Esophagus mucosa (tissue), 1 donor: ENCODE measurements at regions not wholly inside any gene's neighbourhood (a gene's known extent, or its start where the extent isn't known, plus 50 kb on each side); places are given as distances from the start of the nearest gene placed in this dataset.
A peak's percentile ranks its signal among the peaks of the same experiment; 100 is the strongest.

Experiments
- ATAC-seq: fragments of 200-7000 bp; cut with Tn5 transposase; one replicate; pipeline ENCODE4 v1.9.1; 2020
- donor health status: DM: yes; HTN: yes; CAD: no.

- peak; percentile 75 for ATAC-seq
Observed at GRCh38 chr12:75720812-75721641, 209.6 kb upstream of the KRR1 start.

DNA sequence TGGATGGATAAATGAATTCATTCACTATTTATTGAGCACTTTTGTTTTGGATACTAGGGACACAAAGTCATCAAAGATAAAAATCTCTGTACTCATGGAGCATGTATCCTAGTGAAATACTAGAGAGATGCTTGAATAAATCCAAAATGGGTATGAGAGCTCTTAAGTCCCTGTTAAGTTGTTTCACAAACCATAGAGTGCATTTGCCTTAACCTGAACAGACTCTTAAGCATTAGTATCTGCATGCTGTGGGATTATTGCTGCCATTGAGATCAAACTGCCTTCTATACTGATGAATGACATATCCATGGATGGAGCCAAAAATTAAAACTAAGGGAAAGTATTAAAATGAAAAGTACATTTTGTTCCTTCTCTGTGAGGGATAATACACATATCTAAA, 206.5 kb upstream of the KRR1 start:
- no peak for ATAC-seq

GRCh38 chr12:75716291-75717025, 205.0 kb upstream of the KRR1 start:
- ATAC-seq, result no peak

GRCh38 chr12:75715682-75716081, 204.3 kb upstream of the KRR1 start:
- ATAC-seq, result no peak

DNA sequence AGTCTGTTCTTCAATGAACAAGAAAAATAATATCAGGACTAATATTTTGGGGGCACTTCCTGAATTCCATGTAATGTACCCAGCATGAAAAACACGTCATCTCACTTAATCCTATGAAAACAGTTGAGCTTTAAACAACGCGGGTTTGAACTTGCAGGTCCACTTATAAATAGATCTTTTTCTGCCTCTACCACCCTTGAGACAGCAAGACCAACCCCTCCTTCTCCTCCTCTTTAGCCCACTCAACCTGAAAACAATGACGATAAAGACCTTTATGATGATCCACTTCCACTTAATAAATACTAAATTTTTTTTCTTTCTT, 203.9 kb upstream of the KRR1 start:
- peak; percentile 40 for ATAC-seq

DNA sequence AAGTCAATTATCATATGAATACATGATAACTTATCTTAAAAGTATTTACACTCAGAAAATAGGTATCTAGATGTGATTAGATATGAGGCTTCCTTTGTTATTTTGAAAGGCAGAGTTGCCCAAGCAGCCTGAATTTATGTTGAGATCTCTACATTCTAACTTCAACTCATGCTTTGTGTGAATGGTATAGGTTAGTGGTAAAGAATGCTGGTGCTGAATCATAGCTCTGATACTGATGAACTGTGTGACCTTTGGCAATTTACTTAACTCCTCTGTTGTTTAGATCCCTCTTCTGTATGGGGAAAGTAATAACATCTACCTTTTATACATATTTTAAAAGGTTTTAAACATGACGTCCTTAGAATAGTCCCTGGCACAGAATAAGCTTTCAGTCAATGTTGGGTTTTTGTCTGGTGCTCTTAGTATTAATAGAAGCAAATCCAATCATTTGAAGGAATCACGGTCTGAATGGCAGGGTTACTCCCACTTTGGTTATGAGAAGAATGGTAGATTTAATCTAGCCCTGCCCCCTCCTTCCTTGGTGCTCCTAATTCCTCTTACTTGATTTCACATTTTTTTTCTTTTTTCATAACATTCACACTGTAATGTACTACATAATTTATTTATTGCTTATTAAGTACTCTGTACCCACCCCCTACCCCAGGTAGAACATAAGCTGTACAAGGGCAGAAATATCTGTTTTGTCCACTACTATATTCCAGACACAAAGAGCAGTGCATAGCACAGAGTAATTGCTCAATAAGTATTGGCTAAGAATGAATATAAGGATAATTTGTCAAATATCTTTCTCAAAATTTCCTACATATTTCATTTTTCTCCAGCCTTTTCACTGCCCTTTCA, 203.3 kb upstream of the KRR1 start:
- peak; percentile 63 for ATAC-seq

DNA sequence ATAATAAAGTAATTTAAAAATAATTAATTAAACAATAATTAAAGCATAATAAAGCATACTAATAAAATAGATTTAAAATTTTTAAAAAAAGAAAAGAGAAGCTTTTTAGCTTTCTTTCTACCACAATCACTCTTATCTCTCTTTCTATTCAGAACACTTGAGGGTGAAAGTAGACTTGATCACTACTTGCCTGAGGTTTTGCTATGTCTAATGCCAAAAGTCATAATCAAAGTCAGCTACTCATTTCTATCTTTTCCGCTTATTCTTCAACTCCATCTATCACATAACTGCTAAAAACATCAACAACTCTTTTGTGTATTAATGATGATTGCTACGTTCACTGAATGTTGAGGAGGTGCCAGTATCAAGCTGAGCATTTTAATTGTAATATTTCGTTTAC, 202.0 kb upstream of the KRR1 start:
- ATAC-seq, result no peak

DNA sequence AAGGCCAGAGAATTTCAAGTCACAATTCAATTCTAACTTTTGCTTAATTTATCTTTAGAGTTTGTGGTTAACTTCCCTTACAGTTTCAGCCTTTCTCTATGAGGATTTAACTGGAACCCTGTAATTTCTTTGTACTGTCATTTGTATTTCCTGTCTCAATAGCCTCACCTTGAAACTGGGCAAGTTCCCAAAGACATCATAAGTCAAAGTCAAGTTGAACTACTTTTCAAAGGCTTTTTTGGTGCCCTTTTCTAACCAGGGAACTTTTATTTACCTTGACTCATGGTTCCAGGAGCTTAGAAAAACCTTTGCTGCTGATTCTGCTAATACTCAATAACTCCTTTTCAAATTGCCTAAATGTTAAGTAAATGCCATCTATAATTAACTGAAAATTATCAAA, 200.8 kb upstream of the KRR1 start:
- peak; percentile 78 for ATAC-seq

GRCh38 chr12:75711271-75711670, 199.9 kb upstream of the KRR1 start:
- no peak for ATAC-seq

DNA sequence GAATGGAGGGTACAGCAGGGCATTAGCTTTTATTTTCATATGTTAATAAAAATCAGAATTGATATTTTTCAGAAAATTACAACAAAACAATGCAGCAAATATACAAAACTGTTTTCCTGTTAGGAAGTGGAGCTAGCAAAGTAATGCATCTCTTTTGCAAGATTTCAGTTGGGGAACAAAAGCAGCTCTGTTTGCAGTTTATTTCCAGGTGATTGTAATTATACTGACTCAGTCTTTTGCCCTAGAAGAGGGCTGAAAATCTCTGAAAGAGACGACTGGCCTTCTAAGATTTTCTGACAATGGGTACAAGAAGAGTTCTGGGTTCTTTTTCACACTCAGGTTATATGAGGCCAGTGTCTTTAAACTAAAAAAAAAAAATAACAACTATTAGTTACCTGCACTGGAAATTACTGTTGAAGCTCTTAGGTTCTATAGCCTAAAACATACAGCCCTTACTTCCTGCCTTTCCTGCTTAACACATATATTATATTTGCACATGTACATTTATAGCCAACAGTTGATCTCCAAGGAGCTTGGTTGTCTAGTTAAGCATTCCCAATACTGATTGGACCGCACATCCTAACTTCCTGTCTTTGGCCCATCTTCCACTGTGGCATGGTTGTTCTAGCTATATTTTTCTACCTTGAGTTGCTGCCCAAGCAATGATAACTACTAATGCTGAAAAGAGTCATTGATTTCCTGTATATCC, 199.1 kb upstream of the KRR1 start:
- no peak for ATAC-seq

DNA sequence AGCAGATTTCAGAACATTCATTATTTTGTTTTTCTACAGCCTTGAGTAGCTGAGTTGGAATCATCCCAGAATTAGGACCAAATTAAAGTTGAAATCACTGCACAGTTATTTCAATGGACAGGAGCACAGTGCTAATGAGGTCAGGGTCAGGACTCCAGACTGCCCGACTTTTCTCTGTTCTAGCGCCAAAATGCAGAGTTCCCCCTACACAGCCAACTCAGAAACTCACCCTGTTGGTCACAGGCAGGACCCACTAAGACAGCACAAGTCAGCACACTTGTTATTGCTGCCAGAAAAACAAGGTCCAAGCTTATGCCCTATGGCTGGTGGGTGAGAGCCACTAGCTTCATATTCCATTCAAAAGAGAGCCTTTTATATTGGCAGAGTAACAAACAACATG, 198.1 kb upstream of the KRR1 start:
- no peak for ATAC-seq

GRCh38 chr12:75708802-75709201, 197.4 kb upstream of the KRR1 start:
- ATAC-seq, result no peak

DNA sequence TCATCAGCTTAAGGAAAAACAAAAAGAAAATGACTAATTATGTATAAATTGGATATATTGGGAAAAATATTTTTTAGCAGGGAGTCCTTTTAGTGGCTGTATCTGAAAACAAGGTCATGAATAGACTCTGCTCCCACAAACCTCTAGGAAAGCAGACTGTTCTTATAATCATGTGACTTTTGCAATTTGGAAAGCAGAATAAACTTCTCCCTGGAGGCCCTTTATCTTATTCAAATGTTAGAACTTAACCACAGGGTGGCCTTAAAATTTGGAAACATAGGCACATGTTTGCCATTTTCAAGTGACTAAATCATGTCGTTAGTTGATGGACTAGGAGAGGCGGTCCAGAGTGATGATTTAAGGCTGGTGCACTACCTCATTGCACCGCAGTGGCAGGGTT, 196.6 kb upstream of the KRR1 start:
- ATAC-seq, result no peak

DNA sequence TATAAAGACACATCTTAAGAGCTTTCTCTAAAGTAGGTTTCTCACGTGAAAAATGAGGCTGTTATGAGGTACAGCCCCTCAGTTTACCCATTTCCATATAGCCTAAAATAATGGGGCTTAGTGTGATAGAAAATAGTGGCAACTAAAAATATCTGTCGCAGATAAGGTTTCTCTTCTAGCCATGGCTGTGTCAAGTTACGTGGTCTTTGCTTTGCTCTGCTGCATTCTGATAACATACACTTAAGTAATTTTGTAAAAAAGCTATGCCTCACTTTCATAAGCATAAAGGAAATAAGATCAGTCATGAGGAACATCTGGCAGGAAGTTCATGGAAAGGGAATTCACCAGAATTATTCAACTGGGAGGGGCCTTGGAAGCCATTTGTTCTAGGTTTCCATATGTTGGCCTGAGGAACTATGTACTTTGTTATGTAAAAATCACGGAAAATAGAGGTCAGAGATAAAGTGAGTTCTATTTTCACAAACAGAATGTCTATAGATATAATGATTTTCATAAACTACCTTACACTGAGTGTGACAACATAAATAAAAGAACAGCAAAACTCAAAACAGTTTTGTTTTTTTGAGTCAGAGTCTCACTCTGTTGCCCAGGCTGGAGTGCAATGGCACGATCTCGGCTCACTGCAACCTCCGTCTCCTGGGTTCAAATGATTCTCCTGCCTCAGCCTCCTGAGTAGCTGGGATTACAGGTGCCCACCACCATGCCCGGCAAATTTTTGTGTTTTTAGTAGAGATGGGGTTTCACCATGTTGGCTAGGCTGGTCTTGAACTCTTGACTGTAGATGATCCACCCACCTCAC, 195.6 kb upstream of the KRR1 start:
- ATAC-seq, result peak; percentile 41

- ATAC-seq, result no peak
Observed at GRCh38 chr12:75705749-75706711, 194.6 kb upstream of the KRR1 start.

GRCh38 chr12:75704664-75705063, 193.3 kb upstream of the KRR1 start:
- ATAC-seq, result no peak

- no peak for ATAC-seq
Observed at GRCh38 chr12:75704208-75704607, 192.8 kb upstream of the KRR1 start.

GRCh38 chr12:75703131-75703530, 191.7 kb upstream of the KRR1 start:
- no peak for ATAC-seq

DNA sequence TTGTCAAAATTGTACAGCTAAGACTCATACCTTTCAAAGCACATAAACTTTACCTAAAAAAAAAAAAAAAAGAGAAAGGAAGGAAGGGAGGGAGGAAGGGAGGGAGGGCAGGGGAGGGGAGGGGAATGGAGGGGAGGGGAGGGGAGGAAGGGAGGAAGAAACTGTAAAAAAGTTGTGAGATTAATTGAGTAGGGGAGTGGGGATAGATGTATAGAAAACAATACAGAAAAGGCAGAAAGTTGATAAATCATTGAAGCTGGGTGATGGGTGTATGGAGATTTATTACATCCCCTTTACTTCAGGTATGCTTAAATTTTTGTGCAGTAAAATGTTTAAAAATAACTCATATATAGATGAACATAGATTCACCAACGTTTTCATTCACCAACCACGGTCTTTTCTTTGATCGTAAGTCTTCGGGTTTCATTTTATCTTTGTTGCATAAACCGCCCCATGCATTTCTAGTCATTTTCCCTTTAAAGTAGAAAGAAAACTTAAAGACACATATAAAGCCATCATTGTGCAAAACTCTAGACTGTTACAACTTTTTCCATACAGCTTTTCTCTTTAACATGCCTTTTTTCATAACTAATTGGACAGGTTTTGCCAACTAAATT, 191.2 kb upstream of the KRR1 start:
- no peak for ATAC-seq

GRCh38 chr12:75701859-75702258, 190.4 kb upstream of the KRR1 start:
- no peak for ATAC-seq
